Endodermal cell (in vitro differentiated cells): ENCODE measurements at regions not wholly inside any gene's neighbourhood (a gene's known extent, or its start where the extent isn't known, plus 50 kb on each side); places are given as distances from the start of the nearest gene placed in this dataset.

ENCODE experiments used
- DNase-seq: peaks from one replicate; pipeline ENCODE4 v3.0.0-alpha.2; 2017
- H3K27ac ChIP-seq: 2 replicates; pipeline ENCODE4 v1.5.1; 2013; ENCODE audit warnings: mild to moderate bottlenecking, low read depth, low read length, moderate library complexity
- H3K27me3 ChIP-seq: 2 replicates; pipeline ENCODE4 v1.6.1; 2013; ENCODE audit warnings: mild to moderate bottlenecking, low read length, moderate library complexity; ENCODE audit not compliant: insufficient read depth, control insufficient read depth, poor library complexity, severe bottlenecking
- H3K36me3 ChIP-seq: 2 replicates; pipeline ENCODE4 v1.7.0; 2013; ENCODE audit warnings: mild to moderate bottlenecking, low read length, moderate library complexity; ENCODE audit not compliant: control insufficient read depth, insufficient read depth
- H3K4me1 ChIP-seq: one replicate; pipeline ENCODE4 v1.7.0; 2013; ENCODE audit warnings: low read length; ENCODE audit not compliant: control insufficient read depth, insufficient read depth
- H3K4me3 ChIP-seq: 2 replicates; pipeline ENCODE4 v1.5.1; 2013; ENCODE audit warnings: mild to moderate bottlenecking, low read length, moderate library complexity
- H3K9ac ChIP-seq: 2 replicates; pipeline ENCODE4 v1.6.1; 2013; ENCODE audit warnings: mild to moderate bottlenecking, low read length, moderate library complexity; ENCODE audit not compliant: poor library complexity, severe bottlenecking; ENCODE audit errors: extremely low read depth
- H3K9me3 ChIP-seq: 2 replicates; pipeline ENCODE4 v1.6.1; 2013; ENCODE audit warnings: mild to moderate bottlenecking, low read length, moderate library complexity; ENCODE audit not compliant: control insufficient read depth
- H3K27ac Mint-ChIP-seq: 2 replicates; pipeline ENCODE4 v1.8.0; 2020; ENCODE audit warnings: mixed read lengths
- H3K27me3 Mint-ChIP-seq: 2 replicates; pipeline ENCODE4 v1.8.0; 2021; ENCODE audit warnings: mild to moderate bottlenecking, mixed read lengths; ENCODE audit not compliant: insufficient read depth
- H3K36me3 Mint-ChIP-seq: 2 replicates; pipeline ENCODE4 v1.8.0; 2020; ENCODE audit warnings: low read depth, mixed read lengths
- H3K4me1 Mint-ChIP-seq: 2 replicates; pipeline ENCODE4 v1.8.0; 2020; ENCODE audit warnings: mixed read lengths
- H3K4me3 Mint-ChIP-seq: 2 replicates; pipeline ENCODE4 v1.8.0; 2020; ENCODE audit warnings: mild to moderate bottlenecking, moderate library complexity, mixed read lengths
- H3K9me3 Mint-ChIP-seq: 2 replicates; pipeline ENCODE4 v1.8.0; 2020; ENCODE audit warnings: mild to moderate bottlenecking, mixed read lengths
- WGBS, 2 experiments: methylation state at CpG; one replicate each; pipeline versions ENCODE4 v1.1.5 to v1.1.7; 2013; ENCODE audit warnings: missing lambda C conversion rate in 2 of 2, mixed read lengths in 1 of 2; ENCODE audit not compliant: insufficient coverage in 1 of 2, insufficient read length in 1 of 2; 5-methylcytosine and 5-hydroxymethylcytosine counted together
- TF ChIP-seq, protein P1 (sequence below): fragments of 200-600 bp; sonication (generic); conservative IDR thresholded peaks from 2 replicates; pipeline ENCODE4 v1.5.0; 2021; ENCODE audit warnings: antibody characterized with exemption, mild to moderate bottlenecking

DNA sequence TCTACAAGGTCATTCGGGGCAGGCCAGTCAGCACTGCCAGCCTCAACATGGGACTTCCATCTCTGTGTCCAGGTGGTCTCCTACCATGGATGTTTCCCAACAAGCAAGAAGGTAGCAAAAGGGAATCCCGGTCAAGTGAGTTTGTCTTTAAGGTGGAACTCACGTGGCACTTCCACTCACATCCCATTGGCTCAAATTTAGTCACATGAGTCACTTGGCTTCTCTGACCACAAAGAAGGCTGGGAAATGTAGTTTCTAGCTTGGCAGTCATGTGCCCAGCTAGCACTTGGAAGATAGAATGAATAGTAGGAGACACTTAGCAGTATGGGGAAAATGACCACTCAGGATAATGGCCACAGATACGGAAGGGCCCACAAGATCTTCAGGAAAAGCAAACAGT is 106.6 kb downstream of the AIPL1 start:
- Mint-ChIP-seq H3K27me3 (peaks cover 15% of the 10 kb centered on the region), H3K27ac (no peak overlapping the region), H3K4me3 (no peak overlapping the region), H3K9me3 (no peaks in the 10 kb centered on the region), H3K4me1 (no peaks in the 10 kb centered on the region), H3K36me3 (no peaks in the 10 kb centered on the region)
- WGBS, 2 experiments, result 88 to 97% methylated on average over 3 to 4 of the region's 4 CpGs
- TF ChIP-seq, protein P1, sequence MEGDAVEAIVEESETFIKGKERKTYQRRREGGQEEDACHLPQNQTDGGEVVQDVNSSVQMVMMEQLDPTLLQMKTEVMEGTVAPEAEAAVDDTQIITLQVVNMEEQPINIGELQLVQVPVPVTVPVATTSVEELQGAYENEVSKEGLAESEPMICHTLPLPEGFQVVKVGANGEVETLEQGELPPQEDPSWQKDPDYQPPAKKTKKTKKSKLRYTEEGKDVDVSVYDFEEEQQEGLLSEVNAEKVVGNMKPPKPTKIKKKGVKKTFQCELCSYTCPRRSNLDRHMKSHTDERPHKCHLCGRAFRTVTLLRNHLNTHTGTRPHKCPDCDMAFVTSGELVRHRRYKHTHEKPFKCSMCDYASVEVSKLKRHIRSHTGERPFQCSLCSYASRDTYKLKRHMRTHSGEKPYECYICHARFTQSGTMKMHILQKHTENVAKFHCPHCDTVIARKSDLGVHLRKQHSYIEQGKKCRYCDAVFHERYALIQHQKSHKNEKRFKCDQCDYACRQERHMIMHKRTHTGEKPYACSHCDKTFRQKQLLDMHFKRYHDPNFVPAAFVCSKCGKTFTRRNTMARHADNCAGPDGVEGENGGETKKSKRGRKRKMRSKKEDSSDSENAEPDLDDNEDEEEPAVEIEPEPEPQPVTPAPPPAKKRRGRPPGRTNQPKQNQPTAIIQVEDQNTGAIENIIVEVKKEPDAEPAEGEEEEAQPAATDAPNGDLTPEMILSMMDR, result no peak
- Histone ChIP-seq H3K9me3 (no peaks in the 10 kb centered on the region), H3K4me3 (no peak overlapping the region), H3K4me1 (no peaks in the 10 kb centered on the region), H3K27me3 (peaks cover 6% of the 10 kb centered on the region), H3K27ac (no peak overlapping the region), H3K9ac (no peak overlapping the region), H3K36me3 (no peaks in the 10 kb centered on the region)
- no peak for DNase-seq

DNA sequence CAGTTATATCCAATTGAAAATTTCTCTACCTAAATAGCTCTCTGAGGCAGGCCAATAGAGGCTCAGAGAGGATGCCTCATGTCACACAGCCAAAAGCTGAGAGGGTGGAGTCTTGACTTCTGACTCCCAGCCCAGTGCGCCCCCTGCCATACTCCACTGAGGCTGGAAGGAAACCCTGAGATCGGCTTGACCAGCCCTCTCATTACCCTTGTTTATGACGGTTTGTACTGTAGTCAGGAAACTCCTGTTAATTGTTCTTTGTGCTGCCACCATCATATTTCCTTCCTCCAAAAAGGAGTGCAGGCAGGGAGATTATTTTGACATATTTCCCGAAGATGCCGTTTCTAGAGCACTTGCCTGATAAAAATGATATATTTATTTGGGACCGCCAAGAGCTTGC is 107.9 kb downstream of the AIPL1 start:
- Mint-ChIP-seq H3K27me3 (peaks cover 18% of the 10 kb centered on the region), H3K4me3 (no peak overlapping the region), H3K36me3 (no peaks in the 10 kb centered on the region), H3K9me3 (no peaks in the 10 kb centered on the region), H3K4me1 (no peaks in the 10 kb centered on the region), H3K27ac (no peak overlapping the region)
- peaks cover 2% of the 10 kb centered on the region for H3K27me3 ChIP-seq
- TF ChIP-seq, protein P1, result peak; percentile 56
- no peaks in the 10 kb centered on the region for H3K36me3 ChIP-seq
- no peak overlapping the region for H3K9ac ChIP-seq
- peak; percentile 77 for DNase-seq
- H3K4me1 ChIP-seq, result no peaks in the 10 kb centered on the region
- no peak overlapping the region for H3K27ac ChIP-seq
- no peak overlapping the region for H3K4me3 ChIP-seq
- 75 to 77% methylated on average over 2 to 6 of the region's 6 CpGs for WGBS, 2 experiments
- no peaks in the 10 kb centered on the region for H3K9me3 ChIP-seq

DNA sequence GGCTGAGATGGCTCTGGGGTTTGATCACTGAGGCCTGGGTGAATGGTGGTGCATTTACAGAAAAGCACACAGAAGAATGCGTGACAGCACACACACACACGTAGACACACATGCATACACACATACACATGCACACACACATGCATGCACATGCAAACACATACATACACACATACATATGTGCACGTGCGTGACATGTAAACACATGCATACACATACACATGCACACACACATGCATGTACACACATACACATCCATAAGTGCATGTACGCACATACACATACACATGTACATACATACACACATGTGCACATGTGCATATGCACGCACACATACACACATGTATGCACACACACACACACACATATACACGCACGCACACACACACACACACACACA is 108.4 kb downstream of the AIPL1 start:
- Mint-ChIP-seq H3K9me3 (no peaks in the 10 kb centered on the region), H3K27ac (no peak overlapping the region), H3K4me1 (no peaks in the 10 kb centered on the region), H3K27me3 (peaks cover 15% of the 10 kb centered on the region), H3K36me3 (no peaks in the 10 kb centered on the region), H3K4me3 (no peak overlapping the region)
- Histone ChIP-seq H3K9me3 (no peaks in the 10 kb centered on the region), H3K4me1 (no peaks in the 10 kb centered on the region), H3K9ac (no peak overlapping the region), H3K4me3 (no peak overlapping the region), H3K27me3 (no peaks in the 10 kb centered on the region), H3K27ac (no peak overlapping the region), H3K36me3 (no peaks in the 10 kb centered on the region)
- TF ChIP-seq, protein P1, result no peak
- DNase-seq, result no peak
- 45 to 69% methylated on average over 4 to 8 of the region's 8 CpGs for WGBS, 2 experiments
